Endothelial cell (in vitro differentiated cells): ENCODE measurements at regions not wholly inside any gene's neighbourhood (a gene's known extent, or its start where the extent isn't known, plus 50 kb on each side); places are given as distances from the start of the nearest gene placed in this dataset.

Experiments
- DNase-seq: peaks from one replicate; pipeline ENCODE4 v3.0.0; 2021; ENCODE audit warnings: low spot score
- H3K27ac Mint-ChIP-seq: one replicate; pipeline ENCODE4 v1.8.0; 2021; ENCODE audit warnings: mixed read lengths, inconsistent platforms; ENCODE audit not compliant: unreplicated experiment
- H3K27me3 Mint-ChIP-seq: one replicate; pipeline ENCODE4 v1.8.0; 2021; ENCODE audit warnings: mild to moderate bottlenecking, moderate library complexity, mixed read lengths, inconsistent platforms; ENCODE audit not compliant: unreplicated experiment
- H3K36me3 Mint-ChIP-seq: one replicate; pipeline ENCODE4 v1.8.0; 2021; ENCODE audit warnings: mild to moderate bottlenecking, low read depth, mixed read lengths, inconsistent platforms; ENCODE audit not compliant: unreplicated experiment
- H3K4me1 Mint-ChIP-seq: one replicate; pipeline ENCODE4 v1.8.0; 2021; ENCODE audit warnings: mild to moderate bottlenecking, mixed read lengths, inconsistent platforms; ENCODE audit not compliant: unreplicated experiment
- H3K4me3 Mint-ChIP-seq: one replicate; pipeline ENCODE4 v1.8.0; 2021; ENCODE audit warnings: mild to moderate bottlenecking, mixed read lengths, inconsistent platforms; ENCODE audit not compliant: unreplicated experiment
- H3K9me3 Mint-ChIP-seq: one replicate; pipeline ENCODE4 v1.8.0; 2021; ENCODE audit warnings: mixed read lengths, inconsistent platforms; ENCODE audit not compliant: unreplicated experiment
- CTCF ChIP-seq: fragments of 200-600 bp; sonication (generic); IDR thresholded peaks from one replicate; pipeline ENCODE4 v1.5.0; 2021; ENCODE audit warnings: antibody characterized with exemption; ENCODE audit not compliant: unreplicated experiment

DNA sequence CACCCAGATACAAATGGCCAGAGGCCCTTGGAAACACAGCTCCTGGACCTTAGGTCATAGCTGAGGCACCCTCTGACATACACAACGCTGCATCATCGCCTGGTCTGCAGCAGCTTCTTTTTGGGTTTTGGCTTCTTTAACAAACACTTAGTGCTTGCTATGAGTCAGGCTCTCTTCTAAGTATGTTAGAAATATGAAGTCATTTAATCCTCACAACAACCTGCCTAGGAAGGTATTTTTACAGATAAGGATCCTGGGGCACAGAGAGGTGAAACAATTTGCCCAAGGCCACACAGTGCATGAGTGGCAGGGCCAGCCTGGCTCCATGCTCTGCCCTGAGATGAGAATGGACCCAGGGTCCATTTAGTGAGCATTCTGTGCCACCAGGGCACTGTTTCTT lies 96.6 kb downstream of the TMEM17 start:
- no peaks in the 10 kb centered on the region for H3K27me3 Mint-ChIP-seq
- no peaks in the 10 kb centered on the region for H3K9me3 Mint-ChIP-seq
- H3K4me3 Mint-ChIP-seq = no peak overlapping the region
- DNase-seq = no peak
- no peak overlapping the region for H3K27ac Mint-ChIP-seq
- no peak for TF ChIP-seq CTCF
- H3K4me1 Mint-ChIP-seq = peaks cover 37% of the 10 kb centered on the region
- no peaks in the 10 kb centered on the region for H3K36me3 Mint-ChIP-seq

- no peaks in the 10 kb centered on the region for H3K9me3 Mint-ChIP-seq
- H3K36me3 Mint-ChIP-seq = no peaks in the 10 kb centered on the region
- no peaks in the 10 kb centered on the region for H3K27me3 Mint-ChIP-seq
- peaks cover 37% of the 10 kb centered on the region for H3K4me1 Mint-ChIP-seq
- H3K4me3 Mint-ChIP-seq = no peak overlapping the region
- TF ChIP-seq CTCF = no peak
- DNase-seq = no peak
- no peak overlapping the region for H3K27ac Mint-ChIP-seq
These were observed 97.7 kb downstream of the TMEM17 start for GRCh38 chr2:62408241-62408677.

GRCh38 chr2:62407838-62408237 lies 98.2 kb downstream of the TMEM17 start:
- Mint-ChIP-seq H3K9me3 (no peaks in the 10 kb centered on the region), H3K27me3 (no peaks in the 10 kb centered on the region), H3K27ac (no peak overlapping the region), H3K36me3 (no peaks in the 10 kb centered on the region), H3K4me3 (no peak overlapping the region), H3K4me1 (peaks cover 37% of the 10 kb centered on the region)
- no peak for TF ChIP-seq CTCF
- no peak for DNase-seq

GRCh38 chr2:62407401-62407800 lies 98.6 kb downstream of the TMEM17 start:
- no peak overlapping the region for H3K27ac Mint-ChIP-seq
- peaks cover 35% of the 10 kb centered on the region for H3K4me1 Mint-ChIP-seq
- H3K4me3 Mint-ChIP-seq = no peak overlapping the region
- DNase-seq = no peak
- no peaks in the 10 kb centered on the region for H3K36me3 Mint-ChIP-seq
- H3K9me3 Mint-ChIP-seq = no peaks in the 10 kb centered on the region
- H3K27me3 Mint-ChIP-seq = no peaks in the 10 kb centered on the region
- TF ChIP-seq CTCF = no peak

DNA sequence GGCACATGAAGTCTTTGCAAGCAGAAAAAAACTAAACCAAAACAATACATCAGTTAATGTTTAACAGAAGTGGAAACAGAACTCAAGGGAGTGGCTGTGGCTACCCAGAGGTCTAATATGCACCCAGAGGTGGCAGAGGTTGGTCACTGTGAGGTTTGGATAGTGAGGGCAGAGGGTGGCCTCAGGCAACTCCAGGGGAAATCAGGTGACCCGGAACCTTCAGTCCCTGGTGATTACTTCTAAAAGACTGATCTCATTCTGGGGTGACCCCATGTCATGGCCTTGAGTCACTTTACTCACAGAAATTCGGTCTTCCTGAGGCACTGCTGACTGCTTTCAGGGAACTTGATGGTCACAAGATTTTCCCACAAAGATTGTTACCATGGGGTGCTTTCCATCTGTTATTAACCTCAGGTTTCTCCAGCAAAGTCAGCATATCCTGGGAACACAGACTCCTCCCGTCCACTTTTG lies 99.4 kb downstream of the TMEM17 start:
- Mint-ChIP-seq H3K27ac (no peak overlapping the region), H3K27me3 (no peaks in the 10 kb centered on the region), H3K9me3 (no peaks in the 10 kb centered on the region), H3K36me3 (no peaks in the 10 kb centered on the region), H3K4me3 (no peak overlapping the region), H3K4me1 (peaks cover 30% of the 10 kb centered on the region)
- no peak for DNase-seq
- no peak for TF ChIP-seq CTCF
